SHP77 (cell line): ENCODE measurements at regions not wholly inside any gene's neighbourhood (a gene's known extent, or its start where the extent isn't known, plus 50 kb on each side); places are given as distances from the start of the nearest gene placed in this dataset.
"Not testable (repeated sequence)": the region's sequence is repeated elsewhere in the genome, so short reads cannot be mapped to it uniquely, and the experiment has no call there.

ENCODE experiments used
- DNase-seq, 2 experiments: peaks; one replicate each; lab custom pipeline; 2025; lab: John Stamatoyannopoulos, UW

GRCh38 chr16:13628156-13628555 is 291.8 kb upstream of the ERCC4 start:
- no peak for DNase-seq

- DNase-seq: no peak
Measured at GRCh38 chr16:13629704-13630103, 290.2 kb upstream of the ERCC4 start.

DNA sequence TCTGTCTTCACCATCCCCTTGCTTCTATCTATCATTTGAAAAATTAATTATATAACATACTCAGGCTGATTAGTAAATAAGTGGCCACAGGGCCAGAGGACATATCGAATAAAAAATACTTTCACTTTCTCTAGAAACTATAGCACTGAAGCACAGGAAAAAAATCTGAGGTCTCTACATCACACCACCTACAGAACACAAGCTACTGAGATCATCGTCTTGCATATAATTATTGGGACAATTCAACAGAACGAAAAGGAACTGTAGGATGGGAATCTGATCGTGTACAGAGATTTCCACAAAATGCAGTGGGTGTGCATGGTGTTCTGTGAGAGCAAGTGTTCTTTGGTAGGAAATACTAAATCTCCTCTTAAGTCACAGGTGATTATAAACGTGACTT is 289.6 kb upstream of the ERCC4 start:
- DNase-seq: no peak

DNA sequence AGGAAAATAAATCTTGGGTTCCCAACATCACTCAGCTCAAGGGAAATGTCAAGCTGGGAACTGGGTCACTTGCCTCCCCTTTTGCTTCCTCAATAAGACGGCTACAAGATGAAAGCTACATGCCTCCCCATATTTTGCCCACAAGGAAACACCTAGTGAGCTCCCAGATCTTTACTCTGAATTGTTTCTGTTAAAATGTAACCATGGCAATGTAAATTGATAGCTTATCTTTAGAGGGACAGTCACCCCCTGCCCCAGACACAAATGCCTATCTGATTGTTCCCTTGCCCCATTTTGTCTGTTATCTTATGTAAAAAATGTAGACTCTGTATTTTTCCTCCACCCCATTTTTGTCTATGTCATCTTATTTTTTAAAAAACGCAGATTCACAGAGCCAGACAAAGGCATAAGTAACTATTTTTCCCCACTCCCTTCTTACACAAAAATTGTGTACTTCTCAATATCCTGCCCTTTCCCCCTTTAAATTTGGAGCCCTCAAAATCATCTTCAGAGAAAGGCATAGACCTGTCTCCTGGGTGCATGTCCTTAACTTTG is 288.7 kb upstream of the ERCC4 start:
- no peak for DNase-seq

GRCh38 chr16:13631916-13632315 is 288.0 kb upstream of the ERCC4 start:
- no peak for DNase-seq

DNA sequence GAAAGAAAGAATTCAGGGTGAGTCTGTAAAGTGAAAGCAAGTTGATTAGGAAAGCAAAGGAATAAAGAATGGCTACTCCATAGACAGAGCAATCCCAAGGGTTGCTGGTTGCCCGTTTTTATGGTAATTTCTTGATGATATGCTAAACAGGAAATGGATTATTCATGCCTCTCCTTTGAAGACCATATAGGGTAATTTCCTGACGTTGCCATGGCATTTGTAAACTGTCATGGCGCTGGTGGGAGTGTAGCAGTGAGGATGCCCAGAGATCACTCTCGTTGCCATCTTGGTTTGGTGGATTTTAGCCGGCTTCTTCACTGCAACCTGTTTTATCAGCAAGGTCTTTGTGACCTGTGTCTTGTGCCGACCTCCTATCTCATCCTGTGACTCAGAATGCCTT is 287.4 kb upstream of the ERCC4 start:
- not testable (repeated sequence) for DNase-seq

DNA sequence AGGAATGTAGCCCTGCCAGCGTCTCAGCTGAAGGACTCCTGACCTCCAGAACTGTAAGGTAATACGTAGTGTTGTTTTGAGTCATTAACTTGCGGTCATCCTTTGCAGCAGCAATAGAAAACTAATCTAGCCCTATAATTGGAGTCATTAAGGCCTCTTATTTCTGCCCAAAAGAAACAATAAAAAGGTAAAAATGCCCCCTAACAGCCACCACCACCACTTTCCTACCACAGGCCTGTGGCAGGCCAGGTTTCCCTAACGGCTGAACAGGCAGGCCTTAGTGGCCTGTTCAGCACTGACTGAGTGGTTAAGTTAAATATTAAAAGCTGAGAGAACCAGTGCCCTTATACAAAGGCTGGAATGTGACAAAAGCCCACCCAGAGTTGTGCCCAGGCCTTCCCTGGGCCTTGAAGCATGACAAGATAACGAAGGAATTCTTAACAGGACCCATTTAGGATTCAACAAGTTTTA is 286.5 kb upstream of the ERCC4 start:
- no peak for DNase-seq

DNA sequence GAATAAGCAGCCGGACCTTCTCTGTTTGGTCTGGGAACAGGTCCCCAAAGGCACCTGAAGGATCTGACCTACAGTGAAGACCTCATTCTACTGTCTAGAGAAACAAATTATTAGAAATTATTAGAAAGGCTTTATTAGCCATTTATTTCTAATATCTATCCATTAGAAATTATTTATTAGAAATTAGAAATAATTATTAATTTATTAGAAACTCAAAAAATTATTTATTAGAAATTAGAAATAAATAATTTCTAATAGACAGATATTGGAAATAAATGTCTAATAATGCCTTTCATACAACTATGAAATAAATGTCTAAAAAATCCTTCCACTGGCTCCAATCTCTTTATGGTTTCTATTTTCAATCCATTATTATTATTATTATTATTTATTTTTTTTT is 285.7 kb upstream of the ERCC4 start:
- no peak for DNase-seq

DNA sequence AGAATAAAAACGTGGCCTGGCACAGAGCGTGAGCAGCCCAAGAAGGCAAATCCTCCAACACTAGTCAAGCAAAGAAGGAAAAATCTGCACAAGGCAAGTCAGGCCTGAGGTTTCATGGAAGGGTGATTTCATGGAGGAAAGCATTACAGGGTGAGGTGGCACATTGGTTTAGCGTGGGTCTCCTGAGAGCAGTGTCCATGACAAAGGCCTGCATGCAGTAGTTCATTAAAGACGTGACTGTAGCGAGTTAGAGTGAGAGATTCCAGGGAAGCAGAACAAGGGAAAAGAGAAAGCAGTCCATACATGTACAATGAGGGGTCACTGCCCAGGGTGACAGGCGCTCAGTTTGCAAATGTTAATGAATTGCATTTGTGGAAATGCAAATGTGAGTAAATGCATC is 285.0 kb upstream of the ERCC4 start:
- DNase-seq: no peak

DNA sequence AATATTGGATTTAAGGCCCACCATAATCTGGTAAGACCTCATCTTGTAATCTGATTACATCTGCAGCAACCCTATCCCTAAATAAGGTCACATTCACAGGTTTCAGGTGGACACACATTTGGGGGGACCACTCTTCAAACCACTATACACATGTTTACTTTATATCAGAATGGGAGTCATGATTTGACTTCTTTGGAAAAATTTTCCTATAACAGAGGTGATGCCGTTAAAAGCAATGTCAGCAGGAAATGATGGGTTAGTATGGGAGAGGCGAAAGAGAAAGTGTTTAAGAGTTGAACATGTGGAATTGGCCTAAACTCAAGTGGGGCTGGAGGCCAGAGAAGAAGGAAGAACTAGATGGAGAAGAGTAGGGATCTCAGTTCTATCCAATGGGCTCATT is 281.7 kb upstream of the ERCC4 start:
- no peak for DNase-seq

DNA sequence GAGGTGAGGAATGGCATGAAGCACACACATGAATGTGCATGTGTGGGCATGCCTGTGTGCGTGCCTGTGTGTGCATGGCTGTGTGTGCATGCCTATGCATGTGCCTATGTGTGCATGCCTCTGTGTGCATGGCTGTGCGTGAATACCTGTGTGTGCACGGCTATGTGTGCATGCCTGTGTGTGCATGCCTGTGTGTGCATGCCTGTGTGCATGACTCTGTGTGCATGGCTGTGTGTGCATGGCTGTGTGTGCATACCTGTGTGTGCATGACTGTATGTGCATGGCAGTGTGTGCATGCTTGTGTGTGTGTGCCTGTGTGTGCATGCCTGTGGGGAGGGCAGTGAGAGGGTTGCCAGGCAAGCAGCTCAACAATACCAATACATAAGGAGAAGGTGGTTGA is 276.5 kb upstream of the ERCC4 start:
- DNase-seq: no peak

DNA sequence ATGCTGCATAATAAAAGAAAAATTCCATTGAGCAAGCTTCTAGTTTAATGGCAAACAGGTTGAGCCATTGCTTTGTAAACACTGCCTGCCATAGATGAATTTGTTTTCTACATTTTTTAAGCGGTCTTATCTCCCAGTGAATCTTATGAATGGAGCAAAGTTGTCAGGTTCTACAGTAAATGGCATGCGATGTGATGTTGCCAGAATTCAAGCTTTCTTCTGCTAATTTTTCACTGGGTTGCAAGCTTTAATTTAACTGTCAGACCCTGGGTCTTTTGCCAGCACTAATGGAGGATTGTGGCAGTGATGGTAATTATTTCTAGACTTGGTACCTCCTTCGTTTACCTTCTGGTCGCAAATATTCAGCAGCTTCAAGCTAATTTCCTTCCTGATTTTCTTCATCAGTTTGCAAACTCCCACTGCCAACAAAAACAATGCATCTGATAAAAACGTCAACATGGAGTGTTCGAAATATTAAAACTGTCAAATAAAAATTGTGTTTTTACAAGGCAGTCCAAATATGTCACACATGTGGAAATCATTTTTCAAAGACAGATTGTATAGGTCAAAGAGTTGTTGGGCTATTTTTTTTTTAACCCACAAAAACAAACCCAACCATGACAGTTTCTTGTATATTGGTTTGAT is 274.2 kb upstream of the ERCC4 start:
- no peak for DNase-seq

GRCh38 chr16:13660807-13661206 is 259.1 kb upstream of the ERCC4 start:
- DNase-seq: no peak

DNA sequence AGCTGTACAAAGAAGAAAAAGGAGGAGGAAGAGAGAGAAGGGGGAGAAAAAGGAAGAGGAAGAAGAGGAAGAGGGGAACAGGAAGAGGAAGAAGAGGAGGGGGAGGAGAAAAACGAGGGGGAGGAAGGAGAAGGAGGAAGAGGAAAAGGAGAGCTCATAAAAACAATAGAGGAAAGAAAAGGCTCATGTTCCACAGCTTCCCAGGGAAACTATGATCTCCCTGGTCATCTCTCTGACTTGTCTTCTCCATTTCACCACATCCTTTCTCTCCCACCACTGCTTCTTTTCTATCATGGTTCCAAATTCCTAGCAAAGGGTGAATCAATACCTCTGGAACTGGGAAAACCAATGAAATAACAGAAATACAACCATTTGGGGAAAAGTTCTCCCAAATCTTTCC is 254.1 kb upstream of the ERCC4 start:
- no peak for DNase-seq

GRCh38 chr16:13672196-13672595 is 247.8 kb upstream of the ERCC4 start:
- DNase-seq: no peak

DNA sequence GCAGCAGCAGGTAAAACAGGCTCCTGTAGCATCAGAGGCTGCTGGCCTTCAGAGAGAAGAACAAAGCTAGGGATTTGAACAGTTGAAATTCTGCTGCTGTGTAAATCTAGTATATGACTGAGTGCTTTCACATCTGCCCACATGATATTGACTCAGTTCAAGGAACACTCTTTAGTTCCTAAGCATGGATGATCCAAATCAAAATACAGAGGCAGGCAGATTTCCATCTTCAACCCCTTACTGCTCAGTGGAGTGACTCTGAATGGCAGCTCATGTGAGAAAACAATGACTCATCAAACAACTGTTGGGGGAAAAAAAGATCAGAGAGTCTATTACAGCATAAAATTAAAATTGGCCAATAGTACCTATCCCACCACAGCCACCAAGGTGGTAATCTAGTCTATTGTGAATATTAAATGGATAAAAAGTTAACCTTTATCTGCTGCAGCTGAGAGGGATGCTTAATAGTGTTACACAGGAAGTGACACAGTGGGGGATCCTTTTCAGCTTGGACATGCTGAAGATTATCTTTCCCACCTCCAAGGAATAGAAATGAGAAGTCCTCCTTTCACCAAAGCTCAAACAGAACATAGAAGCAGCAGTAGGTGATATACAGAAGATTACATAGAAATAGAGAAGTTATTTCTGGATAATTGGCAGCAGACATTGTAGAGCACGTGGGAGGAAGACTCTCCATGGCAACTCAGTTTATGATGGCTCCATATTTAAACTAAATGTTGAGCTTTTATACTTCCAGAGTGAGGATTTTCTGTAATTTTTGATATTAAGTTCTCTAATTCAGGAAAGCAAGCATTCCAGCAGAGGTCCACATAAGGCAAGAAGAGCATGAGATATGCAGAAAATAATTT is 239.7 kb upstream of the ERCC4 start:
- no peak for DNase-seq

GRCh38 chr16:13684819-13685563 is 235.0 kb upstream of the ERCC4 start:
- no peak for DNase-seq

GRCh38 chr16:13696017-13696416 is 223.9 kb upstream of the ERCC4 start:
- no peak for DNase-seq

DNA sequence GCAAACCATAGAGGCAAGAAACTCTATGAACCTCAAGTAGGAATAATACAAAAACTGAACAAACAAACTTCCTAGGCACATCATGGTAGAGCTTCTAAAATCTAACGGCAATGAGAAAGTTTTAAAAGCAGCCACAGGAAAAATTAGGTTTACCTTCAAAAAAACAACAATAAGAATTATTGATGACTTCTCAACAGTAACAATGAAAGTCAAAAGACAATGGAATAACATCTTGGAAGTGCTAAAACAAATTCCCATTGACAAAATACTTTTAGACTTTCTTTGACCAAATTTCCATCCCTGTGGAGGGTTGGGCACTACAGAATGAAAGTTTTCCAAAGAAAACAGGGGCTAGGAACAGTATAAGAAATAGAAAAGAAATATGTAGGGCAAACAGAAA is 222.9 kb upstream of the ERCC4 start:
- no peak for DNase-seq

DNA sequence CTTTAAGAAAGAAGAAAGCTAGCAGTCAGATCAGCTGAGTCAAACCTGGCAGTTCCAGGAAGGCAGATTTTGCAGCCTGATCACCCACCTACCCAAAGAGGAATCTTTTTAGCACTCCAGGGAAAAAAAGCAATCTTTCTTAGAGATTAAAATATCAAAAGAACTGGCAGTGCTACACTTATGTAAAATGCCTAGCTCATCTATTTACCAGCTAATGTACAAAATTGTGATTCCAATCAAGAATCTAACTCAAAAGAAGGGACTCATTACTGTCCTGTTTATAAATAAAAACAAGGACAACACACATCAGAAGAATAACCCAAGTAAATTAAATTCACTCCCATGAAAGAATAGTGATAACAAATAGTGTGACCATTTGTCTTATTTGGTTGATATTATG is 222.4 kb upstream of the ERCC4 start:
- DNase-seq: no peak

- no peak for DNase-seq
Measured at GRCh38 chr16:13702614-13703013, 217.3 kb upstream of the ERCC4 start.

DNA sequence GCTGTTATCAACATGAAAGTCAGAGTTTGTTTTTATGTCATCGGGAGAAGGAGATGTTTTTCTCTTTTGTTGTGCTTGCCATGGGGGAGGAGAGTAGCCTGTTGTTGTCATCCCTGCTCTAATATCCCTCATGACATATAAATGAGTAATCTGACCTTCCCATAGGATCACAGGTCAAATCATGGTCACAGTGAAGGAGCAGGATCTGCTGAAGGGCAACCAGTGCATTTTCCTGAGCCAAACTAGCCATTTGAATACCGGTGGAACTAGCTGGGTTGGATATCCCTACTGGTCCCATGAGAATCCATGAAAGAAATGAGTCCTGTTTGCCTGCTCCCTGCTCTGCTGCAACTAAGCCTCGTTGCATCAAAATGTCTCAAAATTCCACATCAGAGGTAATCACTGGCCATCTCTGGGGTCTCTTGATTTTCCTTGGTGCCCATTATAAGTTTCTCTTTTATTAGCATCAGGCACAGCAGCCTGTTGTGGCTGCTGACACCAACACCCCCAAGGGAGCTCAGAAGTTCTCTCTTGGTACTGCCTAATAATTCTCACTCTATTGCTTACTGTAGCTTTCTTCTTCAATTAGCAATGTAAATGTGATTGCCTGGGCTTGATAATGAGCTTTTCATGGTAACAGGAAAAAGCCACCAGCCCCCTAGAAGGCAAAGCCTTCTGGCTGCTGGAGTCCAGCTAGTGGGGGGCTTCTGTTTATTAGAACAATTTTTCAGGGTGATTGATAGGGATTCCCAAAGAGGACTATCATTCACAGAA is 211.4 kb upstream of the ERCC4 start:
- DNase-seq: no peak
